ENCODE measurements at regions not wholly inside any gene's neighbourhood (a gene's known extent, or its start where the extent isn't known, plus 50 kb on each side); places are given as distances from the start of the nearest gene placed in this dataset.

- TF ChIP-seq POLR2AphosphoS5 (IDR thresholded peaks at IDR 0.05; ENCODE audit: low read depth, low read length) (no peak), POLR2A (IDR thresholded peaks at IDR 0.05; ENCODE audit: low read depth, low read length) (no peak)
These were observed 88.8 kb downstream of the OLFM1 start for GRCh38 chr9:135176284-135176683.

All from GM12892 (cell line).